PC-9 (cell line): ENCODE measurements at regions not wholly inside any gene's neighbourhood (a gene's known extent, or its start where the extent isn't known, plus 50 kb on each side); places are given as distances from the start of the nearest gene placed in this dataset.
A peak's percentile ranks its signal among the peaks of the same experiment; 100 is the strongest.

Experiments used
- BruUV-seq: library from RNA; stranded (reverse); fragments of 400-500 nt; replicated peaks from 2 replicates; lab custom pipeline; 2021; lab: Mats Ljungman, UMichigan
- CTCF ChIA-PET: fragments of 300-600 bp; sonication (Branson Sonifier 250); formaldehyde crosslinking; loops from one replicate; lab custom pipeline; 2022; ENCODE audit warnings: antibody characterized with exemption; lab: Charles Lee
- POLR2A ChIA-PET: fragments of 300-600 bp; sonication (Branson Sonifier 250); formaldehyde crosslinking; loops from one replicate; lab custom pipeline; 2022; ENCODE audit warnings: antibody characterized with exemption; ENCODE audit not compliant: unreplicated experiment; lab: Charles Lee
- DNase-seq, 2 experiments: peaks; one replicate each; pipeline versions ENCODE4 v3.0.0 to v3.0.0-alpha.2; 2015 to 2022; ENCODE audit warnings: mixed read lengths in 1 of 2
- H2AFZ ChIP-seq: fragments of 200-600 bp; sonication (generic); 2 replicates; pipeline ENCODE4 v1.8.1; 2017; ENCODE audit warnings: antibody characterized with exemption
- H3F3A ChIP-seq: fragments of 200-600 bp; sonication (generic); 2 replicates; pipeline ENCODE4 v1.8.1; 2017; ENCODE audit warnings: antibody characterized with exemption, mild to moderate bottlenecking, low read depth; ENCODE audit not compliant: insufficient read depth
- H3K27ac ChIP-seq: fragments of 200-600 bp; sonication (generic); 2 replicates; pipeline ENCODE4 v1.6.1; 2016; ENCODE audit warnings: mixed run types
- H3K27me3 ChIP-seq: fragments of 200-600 bp; sonication (generic); 2 replicates; pipeline ENCODE4 v1.6.1; 2016; ENCODE audit warnings: low read depth, mixed run types; ENCODE audit not compliant: insufficient read depth
- H3K36me3 ChIP-seq: fragments of 200-600 bp; sonication (generic); 2 replicates; pipeline ENCODE4 v1.6.1; 2016; ENCODE audit warnings: low read depth, mixed run types
- H3K4me1 ChIP-seq: fragments of 200-600 bp; sonication (generic); replicated peaks from 2 replicates; pipeline ENCODE4 v1.6.1; 2016; ENCODE audit warnings: mixed run types; ENCODE audit not compliant: insufficient read depth
- H3K4me2 ChIP-seq: fragments of 200-600 bp; sonication (generic); 2 replicates; pipeline ENCODE4 v1.6.1; 2017; ENCODE audit warnings: mixed run types
- H3K4me3 ChIP-seq: fragments of 200-600 bp; sonication (generic); 2 replicates; pipeline ENCODE4 v1.6.1; 2016; ENCODE audit warnings: mixed run types
- H3K79me2 ChIP-seq: fragments of 200-600 bp; sonication (generic); 2 replicates; pipeline ENCODE4 v1.6.1; 2017; ENCODE audit warnings: low read depth, mixed run types
- H3K9me2 ChIP-seq: fragments of 200-600 bp; sonication (generic); 2 replicates; pipeline ENCODE4 v1.8.1; 2017; ENCODE audit warnings: mild to moderate bottlenecking; ENCODE audit not compliant: insufficient read depth
- H3K9me3 ChIP-seq: fragments of 200-600 bp; sonication (generic); 2 replicates; pipeline ENCODE4 v1.8.1; 2016; ENCODE audit warnings: low read depth; ENCODE audit not compliant: insufficient read depth
- H4K20me1 ChIP-seq: fragments of 200-600 bp; sonication (generic); 2 replicates; pipeline ENCODE4 v1.8.1; 2017; ENCODE audit not compliant: insufficient read depth
- EZH2 ChIP-seq: fragments of 200-600 bp; sonication (generic); IDR thresholded peaks from 2 replicates; pipeline ENCODE4 v1.8.0; 2017; ENCODE audit warnings: antibody characterized with exemption, low read depth
- intact Hi-C: fragments of 100-400 bp; cut with micrococcal nuclease; formaldehyde crosslinking; loops from one replicate; pipeline ENCODE4 v1.10.0; 2022; ENCODE audit not compliant: unreplicated experiment
- TF ChIP-seq, protein P1 (sequence below): fragments of 200-600 bp; sonication (generic); conservative IDR thresholded peaks from 2 replicates; pipeline ENCODE4 v1.6.1; 2017; ENCODE audit warnings: mixed run types, antibody characterized with exemption, mild to moderate bottlenecking, moderate library complexity

DNA sequence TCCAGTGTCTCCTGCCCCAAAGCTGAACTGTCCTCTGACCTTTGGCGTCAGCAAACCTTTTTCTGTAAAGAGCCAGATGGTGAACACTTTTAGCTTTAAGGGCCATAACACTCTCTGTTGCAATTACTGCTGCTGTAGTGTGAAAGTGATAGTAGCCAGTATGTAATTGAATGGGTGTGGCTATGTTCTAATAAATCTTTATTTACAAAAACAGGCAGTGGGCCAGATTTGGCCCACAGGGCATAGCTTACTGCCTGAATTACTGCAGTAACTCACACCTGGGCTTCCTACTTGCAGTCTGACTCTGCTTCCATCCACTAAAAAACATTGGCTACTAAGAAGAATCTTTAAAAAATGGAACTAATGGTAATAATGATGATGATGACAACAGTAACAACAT lies 68.0 kb upstream of the SLC6A11 start:
- no peak for TF ChIP-seq EZH2
- TF ChIP-seq, protein P1, sequence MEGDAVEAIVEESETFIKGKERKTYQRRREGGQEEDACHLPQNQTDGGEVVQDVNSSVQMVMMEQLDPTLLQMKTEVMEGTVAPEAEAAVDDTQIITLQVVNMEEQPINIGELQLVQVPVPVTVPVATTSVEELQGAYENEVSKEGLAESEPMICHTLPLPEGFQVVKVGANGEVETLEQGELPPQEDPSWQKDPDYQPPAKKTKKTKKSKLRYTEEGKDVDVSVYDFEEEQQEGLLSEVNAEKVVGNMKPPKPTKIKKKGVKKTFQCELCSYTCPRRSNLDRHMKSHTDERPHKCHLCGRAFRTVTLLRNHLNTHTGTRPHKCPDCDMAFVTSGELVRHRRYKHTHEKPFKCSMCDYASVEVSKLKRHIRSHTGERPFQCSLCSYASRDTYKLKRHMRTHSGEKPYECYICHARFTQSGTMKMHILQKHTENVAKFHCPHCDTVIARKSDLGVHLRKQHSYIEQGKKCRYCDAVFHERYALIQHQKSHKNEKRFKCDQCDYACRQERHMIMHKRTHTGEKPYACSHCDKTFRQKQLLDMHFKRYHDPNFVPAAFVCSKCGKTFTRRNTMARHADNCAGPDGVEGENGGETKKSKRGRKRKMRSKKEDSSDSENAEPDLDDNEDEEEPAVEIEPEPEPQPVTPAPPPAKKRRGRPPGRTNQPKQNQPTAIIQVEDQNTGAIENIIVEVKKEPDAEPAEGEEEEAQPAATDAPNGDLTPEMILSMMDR: no peak
- Histone ChIP-seq H2AFZ (no peak overlapping the region), H4K20me1 (no peaks in the 10 kb centered on the region), H3K27ac (no peak overlapping the region), H3K9me3 (no peaks in the 10 kb centered on the region), H3K9me2 (no peaks in the 10 kb centered on the region), H3K4me1 (no peaks in the 10 kb centered on the region), H3K4me3 (no peak overlapping the region), H3K79me2 (no peaks in the 10 kb centered on the region), H3F3A (no peaks in the 10 kb centered on the region), H3K4me2 (no peak overlapping the region), H3K27me3 (peaks cover 54% of the 10 kb centered on the region), H3K36me3 (no peaks in the 10 kb centered on the region)
- POLR2A ChIA-PET: no interaction called here
- no TSS peak for BruUV-seq
- DNase-seq: no peak
- CTCF ChIA-PET: no interaction called here
- intact Hi-C loops: no loop called here

DNA sequence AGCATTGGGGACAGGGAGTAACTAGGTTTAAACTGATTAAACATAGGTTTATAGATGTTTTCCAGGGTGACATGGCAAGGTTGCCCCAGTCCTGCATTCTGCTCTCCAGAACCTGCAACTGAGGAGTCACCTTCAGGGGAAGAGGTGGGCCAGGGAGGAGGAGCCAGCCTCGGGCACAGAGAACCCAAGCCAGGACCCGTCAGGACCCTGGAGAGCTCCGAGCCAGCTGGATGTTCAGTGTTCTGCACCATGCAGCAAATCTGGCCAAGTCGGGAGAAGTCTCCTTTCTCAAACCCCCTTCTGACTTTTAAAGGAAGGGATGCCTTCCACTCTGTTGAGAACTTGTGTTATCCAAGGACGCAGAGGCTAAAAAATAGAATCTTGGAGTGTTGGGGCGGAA lies 62.1 kb upstream of the SLC6A11 start:
- BruUV-seq: no TSS peak
- Histone ChIP-seq H4K20me1 (peaks cover 4% of the 10 kb centered on the region; the same call in 1 of the 2 replicates), H3K9me2 (no peaks in the 10 kb centered on the region), H3K36me3 (no peaks in the 10 kb centered on the region), H3K4me3 (no peak overlapping the region), H3F3A (no peaks in the 10 kb centered on the region), H3K79me2 (no peaks in the 10 kb centered on the region), H3K4me2 (no peak overlapping the region), H3K9me3 (no peaks in the 10 kb centered on the region), H3K4me1 (no peaks in the 10 kb centered on the region), H2AFZ (no peak overlapping the region), H3K27ac (no peak overlapping the region), H3K27me3 (peaks cover 21% of the 10 kb centered on the region)
- ChIA-PET CTCF (no interaction called here), POLR2A (no interaction called here)
- DNase-seq: peak in 1 of 2 experiments; percentile 19
- intact Hi-C loops: no loop called here
- TF ChIP-seq EZH2: no peak
- TF ChIP-seq, protein P1: no peak

DNA sequence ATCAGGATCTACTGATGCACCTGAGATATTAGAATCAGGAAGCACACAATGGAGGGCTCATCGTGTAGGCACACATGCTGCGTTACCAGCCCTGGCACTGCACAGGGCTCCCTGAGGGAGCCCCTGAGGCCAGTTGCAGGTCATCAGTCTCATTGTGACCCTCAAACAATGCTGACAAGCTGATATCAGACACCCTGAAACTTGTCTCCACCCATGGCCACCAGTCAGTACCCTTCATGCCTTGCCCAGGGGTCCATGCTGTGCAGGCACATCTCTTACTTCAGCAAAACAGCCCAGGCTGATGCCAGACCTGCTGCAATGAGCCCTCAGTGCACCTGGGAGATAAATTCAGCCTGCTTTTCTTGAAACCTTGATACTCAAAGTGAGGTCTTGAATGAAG lies 59.5 kb upstream of the SLC6A11 start:
- Histone ChIP-seq H3K4me1 (no peaks in the 10 kb centered on the region), H3K79me2 (no peaks in the 10 kb centered on the region), H3K27ac (no peak overlapping the region), H3K4me3 (no peak overlapping the region), H3K4me2 (no peak overlapping the region), H3K9me3 (no peaks in the 10 kb centered on the region), H3K36me3 (no peaks in the 10 kb centered on the region), H4K20me1 (peaks cover 4% of the 10 kb centered on the region; the same call in 1 of the 2 replicates), H3K9me2 (no peaks in the 10 kb centered on the region), H3F3A (no peaks in the 10 kb centered on the region), H3K27me3 (peaks cover 19% of the 10 kb centered on the region), H2AFZ (no peak overlapping the region)
- POLR2A ChIA-PET: no interaction called here
- BruUV-seq: no TSS peak
- no peak for DNase-seq
- CTCF ChIA-PET: interaction anchor here (0.6 kb wide), 1 partner anchor 57 kb away, joined by 3 read pairs; no protein-coding TSS in a partner anchor
- TF ChIP-seq, protein P1: no peak
- TF ChIP-seq EZH2: no peak
- intact Hi-C loops: loop anchor here (5.0 kb wide), 1 partner anchor 576 kb away; no protein-coding TSS in a partner anchor
